ENCODE measurements at regions not wholly inside any gene's neighbourhood (a gene's known extent, or its start where the extent isn't known, plus 50 kb on each side); places are given as distances from the start of the nearest gene placed in this dataset.
"Not testable (repeated sequence)": the region's sequence is repeated elsewhere in the genome, so short reads cannot be mapped to it uniquely, and the experiment has no call there.

DNA sequence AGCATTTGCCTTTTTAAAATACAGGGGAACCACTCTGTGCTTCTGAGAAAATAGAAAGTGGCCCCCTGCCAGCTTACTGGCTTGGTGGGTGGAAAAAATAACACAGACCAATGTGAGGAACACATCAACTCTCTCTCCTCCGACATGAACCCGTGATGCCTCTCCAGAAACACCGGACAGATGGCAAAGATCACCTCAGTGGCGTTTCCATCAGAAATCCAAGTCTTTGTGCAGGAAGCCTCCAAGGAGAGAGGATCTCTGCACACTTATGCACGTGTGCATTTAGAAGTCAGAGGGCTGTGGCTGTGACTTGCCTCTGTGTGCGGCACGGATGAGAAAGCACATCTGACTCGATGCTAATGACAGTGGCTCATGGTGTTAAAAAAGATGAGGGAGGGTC, 112.3 kb upstream of the KLF12 start:
- peak in 1 of 2 donors; percentile 9 for DNase-seq (ENCODE audit: low read depth in 2 of 2)

DNA sequence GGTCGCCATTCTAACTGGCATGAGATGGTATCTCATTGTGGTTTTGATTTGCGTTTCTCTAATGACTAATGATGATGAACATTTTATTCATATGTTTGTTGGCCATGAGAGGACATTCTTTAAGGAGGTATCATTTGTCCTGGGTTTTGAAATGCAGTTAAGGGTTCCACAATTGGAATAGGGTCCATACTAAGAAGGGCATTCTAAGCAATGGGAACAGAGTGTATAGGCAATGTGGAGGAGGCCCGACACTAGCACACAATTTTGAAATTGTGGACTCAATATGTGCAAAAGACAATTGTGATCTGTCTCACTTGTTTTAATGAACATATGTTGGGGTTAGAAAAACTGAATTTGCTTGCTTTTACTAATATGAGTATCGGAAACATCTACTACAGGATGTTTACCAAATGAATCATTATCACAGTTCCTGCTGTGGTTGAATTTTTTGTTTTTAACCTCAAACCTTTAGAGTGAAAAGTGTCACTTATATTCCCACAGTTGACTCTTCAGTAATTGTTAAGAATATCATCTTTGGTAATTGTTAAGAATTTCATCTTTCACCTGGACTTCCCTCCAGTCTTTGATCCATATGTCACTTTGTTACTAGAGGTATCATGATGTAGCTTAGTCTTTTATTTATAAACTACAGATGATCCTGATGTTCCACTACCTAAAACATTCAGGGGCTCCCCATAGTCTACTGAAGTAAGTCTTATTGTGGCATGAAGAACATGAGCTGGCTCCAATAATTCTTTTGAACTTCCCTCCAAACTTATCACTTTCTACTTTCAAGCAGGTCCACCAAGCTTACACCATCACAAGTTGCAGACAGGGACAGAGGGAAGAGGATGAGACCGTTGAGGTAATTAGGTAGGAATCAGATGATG, 109.7 kb upstream of the KLF12 start:
- no peak for DNase-seq (ENCODE audit: low read depth in 2 of 2)

DNA sequence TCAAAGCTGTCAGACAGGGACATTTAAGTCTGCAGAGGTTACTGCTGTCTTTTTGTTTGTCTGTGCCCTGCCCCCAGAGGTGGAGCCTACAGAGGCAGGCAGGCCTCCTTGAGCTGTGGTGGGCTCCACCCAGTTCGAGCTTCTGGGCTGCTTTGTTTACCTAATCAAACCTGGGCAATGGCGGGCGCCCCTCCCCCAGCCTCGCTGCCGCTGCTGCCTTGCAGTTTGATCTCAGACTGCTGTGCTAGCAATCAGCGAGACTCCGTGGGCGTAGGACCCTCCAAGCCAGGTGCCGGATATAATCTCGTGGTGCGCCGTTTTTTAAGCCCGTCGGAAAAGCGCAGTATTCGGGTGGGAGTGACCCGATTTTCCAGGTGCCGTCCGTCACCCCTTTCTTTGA, 107.1 kb upstream of the KLF12 start:
- DNase-seq (ENCODE audit: low read depth in 2 of 2), result not testable (repeated sequence)

DNA sequence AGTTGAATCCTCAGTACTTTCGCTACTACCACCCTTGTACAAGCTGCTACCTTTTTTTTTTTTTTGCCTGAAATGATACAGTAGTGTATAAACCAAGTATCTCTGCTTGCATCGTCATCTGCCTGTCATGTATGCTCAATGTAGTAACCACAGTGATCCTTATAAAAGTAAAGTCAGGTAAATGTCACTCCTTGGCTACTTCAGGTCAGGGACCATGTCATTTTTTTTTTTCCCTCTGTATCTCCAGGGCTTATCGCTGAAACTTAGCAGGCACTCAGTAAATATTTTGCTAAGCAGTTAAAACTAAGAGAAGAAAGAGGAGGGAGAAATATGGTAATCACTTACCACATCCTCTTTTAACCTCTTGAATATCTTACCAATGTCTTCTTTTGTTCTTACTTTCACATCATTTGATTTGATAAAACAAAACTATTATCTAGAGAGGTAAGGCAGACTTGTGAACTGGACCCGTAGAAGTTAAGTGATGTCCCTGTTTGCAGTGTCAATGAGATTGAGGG, 96.8 kb upstream of the KLF12 start:
- DNase-seq (ENCODE audit: low read depth in 2 of 2), result no peak

DNA sequence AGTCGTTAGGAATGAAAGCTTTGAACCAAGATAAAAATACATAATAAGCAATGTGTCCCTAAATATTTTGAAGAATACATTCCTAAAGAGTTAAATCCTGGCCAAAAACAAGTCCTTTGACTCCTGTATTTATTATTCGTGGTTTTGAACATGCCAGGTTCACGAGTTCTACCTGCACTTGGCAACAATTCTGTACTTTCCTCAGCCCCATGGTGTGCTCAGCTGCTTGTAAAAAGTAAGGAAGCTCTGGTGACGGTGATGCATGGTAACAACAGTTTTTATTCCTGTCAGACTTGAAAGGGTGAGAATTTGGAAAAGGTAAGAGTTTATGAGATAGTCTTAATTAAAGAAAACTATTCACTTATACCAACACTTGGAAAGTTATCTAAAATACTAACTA, 95.0 kb upstream of the KLF12 start:
- no peak for DNase-seq (ENCODE audit: low read depth in 2 of 2)

DNA sequence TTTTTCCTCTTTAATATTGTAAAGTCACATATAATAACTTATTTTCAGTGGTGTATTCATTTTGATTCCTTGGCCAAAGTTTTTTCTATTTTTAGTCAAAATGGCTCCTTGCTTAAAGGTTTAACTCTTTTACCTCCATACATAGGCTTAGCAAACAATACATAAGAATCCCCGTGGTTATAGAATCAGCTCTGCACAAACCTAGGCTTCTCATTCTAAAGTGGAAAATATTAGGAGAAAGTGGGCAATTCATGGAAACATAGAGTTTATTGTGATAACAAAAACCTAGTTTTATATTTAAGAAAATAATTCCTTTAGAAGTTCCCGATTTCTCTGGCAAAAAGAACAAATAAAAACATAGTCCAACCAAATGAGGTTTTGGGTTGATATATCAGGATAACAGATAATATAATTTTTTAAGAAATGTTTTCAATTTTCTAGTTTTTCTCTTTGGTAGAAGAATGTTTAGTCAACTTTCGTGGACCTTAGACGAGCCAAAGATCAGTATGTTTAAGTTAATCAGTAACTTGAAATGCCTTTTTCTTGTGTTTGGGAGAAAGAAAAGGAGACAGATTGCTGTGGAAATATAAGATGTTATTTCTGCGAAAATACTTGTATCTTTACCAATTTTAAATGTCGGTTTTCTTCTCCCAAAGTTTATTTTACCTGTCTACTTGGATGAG, 93.4 kb upstream of the KLF12 start:
- DNase-seq (ENCODE audit: low read depth in 2 of 2), result no peak

DNA sequence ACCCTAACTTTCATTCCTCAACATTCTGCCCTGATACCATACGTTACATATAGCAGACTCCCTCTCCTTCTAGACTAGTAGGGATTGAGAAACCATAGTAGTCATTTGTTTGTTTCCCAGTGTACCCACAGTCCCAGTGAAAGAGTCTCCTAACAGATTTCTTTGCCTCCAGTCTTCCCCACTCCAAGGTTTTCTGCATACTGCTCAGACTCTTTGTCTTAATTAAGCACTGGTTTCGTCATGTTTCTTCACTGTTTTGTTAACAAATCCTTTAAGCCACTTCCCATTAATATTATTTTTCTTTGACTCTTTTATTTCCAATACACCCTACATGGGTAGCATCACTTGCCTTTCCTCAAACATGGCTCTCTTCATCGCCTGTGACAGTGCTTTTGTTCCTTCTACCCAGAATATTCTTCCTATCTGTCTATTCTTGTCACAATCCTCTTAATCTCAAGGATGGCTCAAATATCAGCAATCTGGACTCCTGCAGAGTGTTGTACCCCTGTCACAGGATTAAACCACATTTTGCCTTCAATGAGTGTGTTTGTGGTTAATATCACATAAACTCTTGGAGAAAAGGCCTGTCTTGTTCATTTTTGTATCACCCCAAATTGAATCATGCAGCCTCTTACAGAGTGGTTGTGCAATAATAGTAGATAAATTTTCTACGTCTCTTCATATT, 92.7 kb upstream of the KLF12 start:
- no peak for DNase-seq (ENCODE audit: low read depth in 2 of 2)

DNA sequence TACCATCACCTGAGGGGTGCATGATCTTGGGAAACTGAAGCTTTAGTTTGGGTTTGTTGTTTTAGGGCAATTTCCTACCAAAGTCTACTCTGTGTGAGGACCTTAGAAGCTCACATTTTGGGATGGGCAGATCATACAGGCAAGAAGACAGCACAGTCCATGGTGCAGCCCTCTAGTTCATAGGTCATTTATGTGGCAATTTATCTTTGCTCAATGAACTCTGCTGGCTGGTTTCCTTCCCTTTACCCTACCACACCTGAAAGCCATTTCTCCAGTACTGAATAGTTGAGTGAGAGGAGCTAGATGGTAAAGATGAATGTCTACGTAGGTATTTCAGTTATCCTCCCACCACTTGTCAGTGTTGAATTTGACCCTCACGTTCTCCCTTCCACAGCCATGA, 87.5 kb upstream of the KLF12 start:
- no peak for DNase-seq (ENCODE audit: low read depth in 2 of 2)

DNA sequence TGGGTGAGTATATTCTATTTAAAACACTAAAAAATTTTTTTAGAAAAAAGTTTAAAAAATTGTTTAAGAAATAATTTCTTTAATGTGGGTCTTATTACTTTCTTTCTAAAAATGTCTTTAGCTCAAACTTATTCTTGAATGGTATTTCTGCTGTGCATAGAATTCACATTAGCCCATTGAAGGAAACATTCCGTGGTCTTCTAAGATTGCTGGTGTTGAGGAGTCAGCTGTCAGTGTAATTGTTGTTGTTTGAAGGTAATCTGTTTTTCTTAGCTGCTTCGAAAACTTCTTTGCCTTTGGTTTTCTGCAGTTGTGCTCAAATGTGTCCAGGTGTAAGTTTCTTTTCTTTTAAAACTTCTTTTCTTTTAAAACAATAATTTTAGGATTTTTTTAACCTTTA, 85.4 kb upstream of the KLF12 start:
- no peak for DNase-seq (ENCODE audit: low read depth in 2 of 2)

DNA sequence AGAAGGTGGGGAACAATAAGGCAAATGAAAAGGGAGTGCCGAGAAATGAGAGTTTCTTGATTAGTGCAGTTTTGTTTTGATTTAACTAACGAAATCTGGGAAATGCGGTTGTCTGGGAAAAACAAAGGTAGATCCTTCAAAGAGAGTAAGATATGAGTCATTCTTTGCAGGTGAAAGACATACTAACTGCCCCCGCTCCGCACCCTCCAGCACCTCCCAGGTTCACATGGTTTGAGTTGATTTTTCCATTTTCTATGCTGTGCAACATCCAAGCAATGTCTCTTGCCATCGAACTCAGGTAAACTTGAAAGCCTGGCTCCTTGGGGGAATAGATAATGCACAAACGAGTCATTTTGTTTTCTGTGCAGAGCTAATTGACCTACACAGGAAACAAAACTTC, 84.1 kb upstream of the KLF12 start:
- no peak for DNase-seq (ENCODE audit: low read depth in 2 of 2)

DNA sequence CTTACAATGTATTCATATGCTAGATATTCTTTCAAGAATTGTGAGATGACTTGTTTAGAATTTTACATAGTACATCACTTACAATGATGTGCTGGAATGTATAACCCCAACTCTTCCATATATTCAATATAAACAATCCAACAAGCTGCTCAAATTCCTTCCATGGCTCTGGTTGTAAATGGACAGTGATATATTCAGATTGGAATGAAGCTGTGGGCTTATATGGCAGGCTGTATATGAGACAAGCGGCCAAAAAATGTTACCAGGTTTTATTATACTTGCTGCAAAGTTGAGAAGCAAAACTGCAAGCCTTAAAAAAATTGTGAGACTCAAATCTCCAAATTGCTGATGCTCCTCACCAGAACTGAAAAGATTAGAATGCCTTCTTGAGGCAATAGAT, 83.6 kb upstream of the KLF12 start:
- DNase-seq (ENCODE audit: low read depth in 2 of 2), result no peak

DNA sequence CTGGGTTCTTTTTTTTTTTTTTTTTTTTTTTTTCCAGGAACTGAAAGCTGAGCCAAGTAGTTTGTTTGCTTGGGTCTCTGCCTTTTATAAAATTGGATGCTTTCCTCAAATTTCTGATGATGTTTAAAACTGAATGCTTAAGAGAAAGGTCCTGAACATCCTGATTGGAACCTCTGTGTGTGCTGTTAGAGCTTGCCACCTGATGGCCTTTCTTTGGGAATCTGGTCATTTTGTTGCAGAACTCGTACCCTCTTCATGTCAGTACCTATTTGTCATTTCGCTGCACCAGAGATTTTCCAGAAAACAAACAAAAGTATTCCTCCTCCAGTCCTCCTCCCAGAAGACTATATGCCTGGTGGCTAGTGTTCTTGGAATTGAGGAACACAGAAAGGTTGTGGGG, 81.2 kb upstream of the KLF12 start:
- DNase-seq (ENCODE audit: low read depth in 2 of 2), result no peak

DNA sequence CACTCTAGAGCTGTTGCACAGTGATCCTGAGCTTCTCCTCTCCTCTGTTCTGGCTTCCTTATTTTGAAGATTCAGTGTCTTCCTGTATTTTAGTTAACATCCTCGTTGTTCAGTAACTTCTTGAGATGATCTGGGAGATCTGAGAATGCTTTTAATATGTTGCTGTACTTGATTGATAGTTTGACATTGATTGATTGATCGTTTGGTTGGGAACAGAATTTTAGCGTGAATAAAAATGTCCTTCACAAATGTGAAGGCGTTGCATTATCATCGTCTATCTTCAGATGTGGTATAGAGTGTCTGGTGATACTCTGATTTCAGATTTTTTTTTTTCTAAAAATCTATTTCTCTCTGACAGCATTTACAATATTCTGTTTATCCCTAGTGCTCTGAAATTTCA, 80.1 kb upstream of the KLF12 start:
- DNase-seq (ENCODE audit: low read depth in 2 of 2), result no peak

DNA sequence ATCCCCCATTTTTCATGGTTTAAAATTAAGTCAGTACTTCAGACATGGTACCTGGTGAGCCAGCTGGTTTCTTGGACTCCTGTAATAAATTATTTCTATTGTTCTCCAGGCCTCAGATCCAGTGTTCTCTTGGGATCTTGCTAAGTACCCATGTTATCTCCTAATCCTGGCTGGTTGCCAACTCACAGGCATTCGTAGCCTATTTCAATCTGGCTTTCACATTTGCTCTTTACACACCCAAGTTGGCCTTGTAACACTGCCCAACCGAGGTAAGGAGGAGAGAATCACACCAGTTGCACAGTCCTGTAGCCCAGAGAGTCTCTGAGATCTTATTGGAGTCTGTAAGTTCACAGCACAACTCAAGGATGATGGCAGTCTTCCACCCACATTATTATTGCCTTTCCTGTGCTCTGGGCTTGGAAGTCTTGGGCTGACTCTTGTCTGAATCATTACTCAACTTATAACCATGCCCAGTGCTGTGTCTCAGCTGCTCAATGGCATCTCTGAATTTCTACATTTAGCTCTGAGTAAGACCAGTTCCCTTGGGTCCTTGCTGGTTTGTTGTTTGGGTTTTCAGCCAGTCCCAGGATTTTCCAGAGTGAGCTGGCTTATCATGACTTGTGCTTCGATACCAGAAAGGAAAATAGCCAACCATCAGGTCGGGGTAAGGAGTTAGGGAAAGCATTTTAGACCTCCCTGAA, 76.6 kb upstream of the KLF12 start:
- no peak for DNase-seq (ENCODE audit: low read depth in 2 of 2)

DNA sequence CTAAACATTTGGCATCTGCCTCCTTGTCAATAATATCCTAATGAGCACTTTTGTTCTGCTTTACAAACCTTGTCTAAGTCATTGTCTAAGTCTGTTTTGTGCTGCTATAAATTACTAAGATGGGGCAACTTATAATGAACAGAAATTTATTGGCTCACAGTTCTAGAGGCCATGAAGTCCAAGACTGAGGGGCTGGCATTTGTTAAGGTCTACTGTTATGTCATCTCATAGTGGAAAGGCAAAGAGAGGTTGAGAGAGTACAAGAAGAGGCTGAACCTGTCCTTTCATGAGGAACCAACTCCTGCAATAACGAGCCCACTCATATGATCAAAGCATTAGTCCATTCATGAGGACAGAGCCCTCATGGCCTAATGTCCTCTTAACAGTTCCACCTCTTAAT, 72.7 kb upstream of the KLF12 start:
- no peak for DNase-seq (ENCODE audit: low read depth in 2 of 2)

DNA sequence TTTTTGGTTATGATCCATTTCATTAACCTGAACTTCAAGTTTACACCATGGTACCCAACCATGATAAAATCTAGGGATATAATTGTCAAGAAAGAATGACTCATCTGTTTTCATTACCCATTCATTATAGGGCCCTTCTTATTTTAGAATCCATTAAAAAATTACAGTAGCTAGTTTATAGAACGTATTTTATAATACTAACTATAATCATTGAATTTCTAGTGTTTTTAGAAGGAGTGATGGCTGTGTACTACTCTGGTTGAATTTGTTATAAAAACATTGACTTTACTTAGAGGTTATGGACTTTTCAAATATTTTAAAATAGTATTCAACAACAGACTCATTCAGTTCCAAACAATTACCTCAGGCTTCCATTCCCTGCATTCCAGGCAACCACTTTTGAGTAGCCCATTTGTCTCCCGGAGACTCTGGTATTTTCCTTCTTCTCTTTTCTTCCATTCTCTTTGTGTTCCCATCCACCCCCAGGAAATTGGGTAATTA, 71.9 kb upstream of the KLF12 start:
- no peak for DNase-seq (ENCODE audit: low read depth in 2 of 2)

DNA sequence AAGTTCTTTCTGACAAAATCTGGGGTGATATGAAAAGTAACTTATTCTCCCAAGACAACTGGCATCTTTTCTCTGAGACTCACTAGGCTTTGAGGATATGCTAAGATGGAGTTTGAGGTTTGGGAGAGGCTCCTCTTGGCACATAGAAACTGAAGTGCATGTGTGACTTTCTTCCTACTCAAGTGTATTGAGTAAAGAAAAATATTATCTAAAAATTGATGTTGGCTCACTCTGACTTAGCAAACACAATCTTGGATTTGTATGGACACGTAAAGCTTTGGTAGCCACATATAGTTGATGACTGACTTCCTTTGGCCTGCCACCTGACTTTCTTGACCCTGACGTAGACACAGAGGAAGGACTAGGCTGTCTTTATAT, 71.1 kb upstream of the KLF12 start:
- no peak for DNase-seq (ENCODE audit: low read depth in 2 of 2)

DNA sequence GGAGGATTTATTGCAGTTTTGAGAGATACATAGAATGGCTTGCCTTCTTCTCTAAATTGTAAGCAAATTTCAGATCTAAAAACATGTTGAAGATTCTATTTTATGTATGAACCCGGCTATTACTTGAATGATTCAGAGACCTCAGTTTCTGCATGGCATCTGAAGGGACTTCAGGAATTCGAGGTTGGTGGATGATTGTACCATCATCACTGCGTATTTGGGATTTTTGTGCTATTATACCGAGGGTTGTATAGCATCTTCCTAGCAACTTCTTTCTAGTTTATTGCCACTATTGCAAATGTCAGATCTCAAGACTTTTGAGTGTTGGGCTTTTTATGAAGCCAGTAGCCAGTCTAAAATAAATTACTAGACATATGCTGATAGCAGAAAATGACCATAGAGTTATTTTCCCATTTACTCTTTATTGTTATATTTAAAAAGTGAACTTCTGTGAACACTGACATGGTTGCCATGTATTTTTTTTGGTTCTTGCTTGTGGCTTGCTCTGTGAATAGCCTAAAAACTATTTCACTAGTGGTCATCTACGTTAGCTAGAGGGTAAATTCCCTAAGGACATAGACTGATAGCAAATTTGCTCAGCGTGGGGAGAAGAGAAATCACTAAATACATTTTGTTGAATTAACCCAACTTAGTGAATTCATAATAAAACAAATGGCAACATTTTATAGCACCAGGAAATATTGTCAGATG, 70.6 kb upstream of the KLF12 start:
- no peak for DNase-seq (ENCODE audit: low read depth in 2 of 2)

DNA sequence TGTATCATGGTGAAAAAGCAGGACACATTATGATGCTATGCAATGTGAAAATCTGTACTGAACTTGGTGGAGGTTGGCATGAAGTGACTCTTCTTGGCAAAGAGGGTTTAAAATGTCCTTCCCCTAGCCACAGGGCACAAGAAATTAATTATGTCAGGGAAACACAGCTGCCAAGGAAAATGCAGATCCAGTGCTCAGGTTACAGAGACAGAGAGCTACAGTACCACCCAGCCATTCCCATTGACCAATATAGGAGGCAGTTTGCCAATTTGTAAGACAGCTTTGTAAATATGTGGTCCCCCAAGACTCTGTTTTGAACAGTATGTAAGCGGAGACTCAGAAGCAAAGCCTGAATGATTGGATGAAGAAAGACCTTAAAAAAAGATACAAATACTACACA, 69.4 kb upstream of the KLF12 start:
- no peak for DNase-seq (ENCODE audit: low read depth in 2 of 2)

DNA sequence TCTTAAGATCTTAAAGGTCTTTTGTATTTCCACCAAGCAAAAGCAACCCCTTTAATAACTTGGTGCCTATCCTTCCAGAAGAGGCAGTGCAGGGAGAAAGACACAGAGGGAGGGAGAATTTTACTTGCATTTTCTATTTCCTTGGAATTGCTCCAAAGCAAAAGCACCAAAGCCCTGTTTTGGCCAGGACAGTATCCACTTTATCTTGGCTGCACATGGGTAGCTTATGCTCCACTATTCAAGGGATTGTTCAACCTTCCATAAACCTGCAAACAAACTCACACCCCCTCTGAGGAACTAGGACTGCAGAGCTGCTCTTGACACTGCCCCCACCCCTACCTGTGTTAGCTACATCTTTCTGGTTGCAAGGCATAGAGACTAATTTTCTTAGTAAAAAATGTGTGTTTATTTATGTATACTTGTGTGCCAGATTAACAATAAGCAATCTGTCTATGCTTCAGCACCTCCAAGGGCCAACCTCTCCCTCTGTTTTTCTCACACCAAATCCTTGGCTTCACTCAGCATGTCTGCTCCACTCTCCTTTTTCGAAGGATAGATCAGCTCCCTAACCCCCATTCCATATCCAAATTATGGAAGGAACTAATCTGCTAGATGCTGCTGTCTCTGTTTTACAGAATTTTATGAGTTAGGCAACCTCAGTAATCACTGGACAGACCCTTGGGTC, 68.1 kb upstream of the KLF12 start:
- no peak for DNase-seq (ENCODE audit: low read depth in 2 of 2)

DNA sequence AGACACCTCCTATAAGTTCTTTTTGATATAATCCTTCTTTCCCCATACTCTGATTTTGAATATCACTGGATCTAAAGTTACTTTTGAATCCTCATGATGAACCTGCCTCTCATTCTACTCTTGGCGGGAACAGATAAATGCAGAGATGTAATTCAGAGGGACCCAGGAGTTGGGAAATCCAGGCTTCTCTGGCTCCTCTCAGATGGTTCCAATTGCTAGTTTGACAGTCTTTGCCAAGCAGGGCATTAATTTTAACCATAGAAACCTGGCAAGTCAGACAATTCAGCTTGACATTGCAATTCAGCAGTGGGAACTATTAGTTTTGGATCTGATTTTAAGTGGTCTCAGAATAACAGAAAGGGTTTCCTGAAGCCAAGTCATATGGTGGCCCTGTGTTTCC, 67.3 kb upstream of the KLF12 start:
- DNase-seq (ENCODE audit: low read depth in 2 of 2), result no peak

Measured in stimulated activated CD8-positive, alpha-beta memory T cell treated with anti-CD3 and anti-CD28 coated beads, Interleukin-2, amount 100 ng/mL, for 48 hours (primary cell).